ENCODE measurements at regions not wholly inside any gene's neighbourhood (a gene's known extent, or its start where the extent isn't known, plus 50 kb on each side); places are given as distances from the start of the nearest gene placed in this dataset.

DNA sequence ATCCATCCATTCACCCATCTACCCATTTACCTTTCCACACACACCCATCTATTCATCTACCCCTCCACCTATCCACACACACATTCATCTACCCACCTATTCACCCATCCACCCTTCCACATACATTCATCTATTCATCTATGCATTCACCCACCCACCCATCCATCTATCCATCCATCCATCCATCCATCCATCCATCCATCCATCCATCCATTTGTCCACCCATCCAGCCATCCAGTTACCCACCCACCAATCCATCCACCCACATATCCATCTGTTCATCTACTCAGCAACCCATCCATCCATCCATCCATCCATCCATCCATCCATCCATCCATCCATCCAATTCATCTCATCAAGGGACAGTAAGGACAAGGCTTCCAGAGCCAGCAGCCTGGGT lies 74.0 kb downstream of the INHBB start (continued):
- TF ChIP-seq NKRF (IDR thresholded peaks at IDR 0.05; ENCODE audit: borderline replicate concordance), result no peak
- no peak for TF ChIP-seq ILF3 (IDR thresholded peaks at IDR 0.05; ENCODE audit: borderline replicate concordance)
- TF ChIP-seq ZNF507 (tag; conservative IDR thresholded peaks at IDR 0.05), result no peak
- TF ChIP-seq, protein P1, sequence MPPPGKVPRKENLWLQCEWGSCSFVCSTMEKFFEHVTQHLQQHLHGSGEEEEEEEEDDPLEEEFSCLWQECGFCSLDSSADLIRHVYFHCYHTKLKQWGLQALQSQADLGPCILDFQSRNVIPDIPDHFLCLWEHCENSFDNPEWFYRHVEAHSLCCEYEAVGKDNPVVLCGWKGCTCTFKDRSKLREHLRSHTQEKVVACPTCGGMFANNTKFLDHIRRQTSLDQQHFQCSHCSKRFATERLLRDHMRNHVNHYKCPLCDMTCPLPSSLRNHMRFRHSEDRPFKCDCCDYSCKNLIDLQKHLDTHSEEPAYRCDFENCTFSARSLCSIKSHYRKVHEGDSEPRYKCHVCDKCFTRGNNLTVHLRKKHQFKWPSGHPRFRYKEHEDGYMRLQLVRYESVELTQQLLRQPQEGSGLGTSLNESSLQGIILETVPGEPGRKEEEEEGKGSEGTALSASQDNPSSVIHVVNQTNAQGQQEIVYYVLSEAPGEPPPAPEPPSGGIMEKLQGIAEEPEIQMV (tag; conservative IDR thresholded peaks at IDR 0.05; ENCODE audit: low read depth), result no peak
- TF ChIP-seq TBP (optimal IDR thresholded peaks at IDR 0.05; ENCODE audit: low read depth, low read length), result no peak
- no peak for TF ChIP-seq NR3C1 (CRISPR knock-in tag; IDR thresholded peaks at IDR 0.05)
- TF ChIP-seq ZNF384 (IDR thresholded peaks at IDR 0.05; ENCODE audit: low read depth, low read length), result no peak

- no peak overlapping the region for H2AFZ ChIP-seq (ENCODE audit: low read depth, low read length)
- H3K36me3 ChIP-seq (ENCODE audit: control insufficient read depth, insufficient read depth, low read length), result no peaks in the 10 kb centered on the region
- in situ Hi-C loops (cut with MboI) (no loop called here), intact Hi-C loops (cut with micrococcal nuclease) (no loop called here)
- no peaks in the 10 kb centered on the region for H3K9me1 ChIP-seq (ENCODE audit: control insufficient read depth, insufficient read depth, low read length)
- no peaks in the 10 kb centered on the region for H3K9me3 ChIP-seq (replicated peaks; ENCODE audit: control insufficient read depth, insufficient read depth, low read depth, low read length)
- H3K4me2 ChIP-seq (ENCODE audit: insufficient read depth, low read length), result no peak overlapping the region
- peaks cover 8% of the 10 kb centered on the region; the same call in 1 of the 2 replicates for H4K20me1 ChIP-seq (replicated peaks; ENCODE audit: control insufficient read depth, insufficient read depth, low read length)
- DNase-seq (ENCODE audit: extremely low read depth in 1 of 4, low spot score in 3 of 4) (no peak), ATAC-seq (no peak), FAIRE-seq (no peak)
- CTCF ChIA-PET (ENCODE audit: low intra/inter-chr PET ratio), result no interaction called here
- no peaks in the 10 kb centered on the region for H3K79me2 ChIP-seq (ENCODE audit: control insufficient read depth, insufficient read depth, low read length)
- no peaks in the 10 kb centered on the region for H3K4me1 ChIP-seq (replicated peaks in 1 of 2; ENCODE audit: control insufficient read depth in 2 of 2, insufficient read depth in 2 of 2, low read length in 2 of 2)
- H3K27ac ChIP-seq (ENCODE audit: extremely low read depth, low read depth, low read length), result no peak overlapping the region
- no peak overlapping the region for H3K9ac ChIP-seq (ENCODE audit: insufficient read depth in 1 of 2, low read depth in 2 of 2, low read length in 2 of 2)
- no TSS peak for BruUV-seq (replicated peaks)
- peaks cover 10 to 46% of the 10 kb centered on the region in 2 experiments; a peak in 3 of 5 replicates for H3K27me3 ChIP-seq (ENCODE audit: control insufficient read depth in 2 of 2, insufficient read depth in 2 of 2, low read length in 2 of 2)
- 0% methylated on average over 11 of the region's 12 CpGs for WGBS (ENCODE audit: insufficient coverage, low coverage, missing lambda C conversion rate)
- no peak overlapping the region for H3K4me3 ChIP-seq
- POLR2A ChIA-PET, result no interaction called here
- TF ChIP-seq PTRF (tag; IDR thresholded peaks at IDR 0.05), result no peak
- TF ChIP-seq ZNF3 (CRISPR knock-in tag; IDR thresholded peaks at IDR 0.05), result no peak
- no peak for TF ChIP-seq ZNF263 (CRISPR knock-in tag; IDR thresholded peaks at IDR 0.05; ENCODE audit: borderline replicate concordance)
- no peak for TF ChIP-seq DDX20 (tag; IDR thresholded peaks at IDR 0.05; ENCODE audit: low read depth)
- no peak for TF ChIP-seq TSC22D4 (tag; IDR thresholded peaks at IDR 0.05)
- TF ChIP-seq NCOR1 (IDR thresholded peaks at IDR 0.05), result no peak
- TF ChIP-seq SRF (CRISPR knock-in tag; IDR thresholded peaks at IDR 0.05), result no peak
- no peak for TF ChIP-seq HNRNPUL1 (IDR thresholded peaks at IDR 0.05; ENCODE audit: low read length)
- no peak for TF ChIP-seq SMARCB1 (IDR thresholded peaks at IDR 0.05; ENCODE audit: insufficient read length, low read depth)
- TF ChIP-seq SETDB1 (IDR thresholded peaks at IDR 0.05; ENCODE audit: low read length), result no peak
- no peak for TF ChIP-seq ZNF282 (CRISPR knock-in tag; IDR thresholded peaks at IDR 0.05)
Measured at GRCh38 chr2:120421126-120421829, 75.3 kb downstream of the INHBB start.
